NT2/D1 (cell line): ENCODE measurements at regions not wholly inside any gene's neighbourhood (a gene's known extent, or its start where the extent isn't known, plus 50 kb on each side); places are given as distances from the start of the nearest gene placed in this dataset.

Experiments
- SUZ12 ChIP-seq: IDR thresholded peaks from 2 replicates; pipeline ENCODE4 v1.6.1; 2011; ENCODE audit not compliant: insufficient read length, insufficient read depth; ENCODE audit errors: extremely low read depth
- YY1 ChIP-seq: IDR thresholded peaks from 2 replicates; pipeline ENCODE4 v1.6.1; 2011; ENCODE audit not compliant: insufficient read length, insufficient read depth
- ZNF274 ChIP-seq: IDR thresholded peaks from 2 replicates; pipeline ENCODE4 v1.6.1; 2011; ENCODE audit warnings: mild to moderate bottlenecking, low read depth, low read length

DNA sequence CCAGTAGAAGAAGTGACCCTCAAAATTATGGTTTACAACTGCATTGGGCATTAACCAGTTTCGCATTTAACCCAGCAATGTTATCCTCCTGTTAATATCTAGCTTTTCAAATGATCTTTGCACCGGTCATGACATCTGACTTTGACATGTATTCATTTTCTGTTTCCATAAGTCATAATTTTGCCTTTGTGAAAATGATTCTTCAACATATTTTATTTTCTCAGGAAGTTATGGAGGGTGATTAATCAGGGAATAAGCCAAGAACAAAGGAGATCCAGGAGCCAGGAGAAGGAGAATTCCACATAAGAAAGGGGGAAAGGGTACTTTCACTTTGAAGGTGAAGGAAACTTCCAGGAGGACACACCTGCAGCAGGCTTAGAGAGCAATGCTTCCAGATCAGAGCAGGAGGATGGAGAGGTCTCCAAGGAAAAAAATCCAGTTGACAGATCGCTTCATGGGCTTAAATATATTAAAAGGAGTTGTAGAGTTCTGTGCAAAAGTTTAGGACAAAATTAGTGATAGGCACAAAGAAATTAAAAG is 92.1 kb upstream of the FAM3C start:
- TF ChIP-seq ZNF274 (no peak), YY1 (no peak), SUZ12 (no peak)
